ENCODE measurements at regions not wholly inside any gene's neighbourhood (a gene's known extent, or its start where the extent isn't known, plus 50 kb on each side); places are given as distances from the start of the nearest gene placed in this dataset.

DNA sequence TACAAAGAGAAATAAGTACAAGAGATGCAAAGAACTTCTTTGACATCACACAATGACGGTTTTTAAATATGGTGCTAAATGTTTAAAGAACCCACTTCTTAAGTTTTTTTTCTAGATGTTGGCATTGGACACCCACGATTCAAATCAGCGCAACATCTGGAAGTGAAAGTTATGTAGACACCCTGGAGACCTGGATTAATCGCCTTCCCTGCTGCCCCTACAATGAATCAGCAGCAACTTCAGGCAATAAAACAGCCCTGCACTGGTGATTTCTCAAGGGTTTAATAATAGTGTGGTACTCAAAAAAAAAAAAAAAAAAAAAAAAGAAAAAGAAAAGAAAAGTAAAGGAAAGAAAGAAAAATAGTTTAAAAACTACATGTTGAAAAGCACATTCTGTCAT is 248.3 kb downstream of the NUF2 start:
- intact Hi-C loops (cut with DNase I; ENCODE audit: low total_unique reads) = no loop called here
- Histone ChIP-seq H3K27me3 (no peaks in the 10 kb centered on the region), H3K9me3 (no peaks in the 10 kb centered on the region), H3K27ac (no peak overlapping the region), H3K4me3 (no peak overlapping the region), H3K4me1 (no peaks in the 10 kb centered on the region), H3K36me3 (no peaks in the 10 kb centered on the region)
- no peak for DNase-seq
- ATAC-seq = no peak
- no peak for TF ChIP-seq POLR2A (IDR thresholded peaks at IDR 0.05)
- TF ChIP-seq, protein P1, sequence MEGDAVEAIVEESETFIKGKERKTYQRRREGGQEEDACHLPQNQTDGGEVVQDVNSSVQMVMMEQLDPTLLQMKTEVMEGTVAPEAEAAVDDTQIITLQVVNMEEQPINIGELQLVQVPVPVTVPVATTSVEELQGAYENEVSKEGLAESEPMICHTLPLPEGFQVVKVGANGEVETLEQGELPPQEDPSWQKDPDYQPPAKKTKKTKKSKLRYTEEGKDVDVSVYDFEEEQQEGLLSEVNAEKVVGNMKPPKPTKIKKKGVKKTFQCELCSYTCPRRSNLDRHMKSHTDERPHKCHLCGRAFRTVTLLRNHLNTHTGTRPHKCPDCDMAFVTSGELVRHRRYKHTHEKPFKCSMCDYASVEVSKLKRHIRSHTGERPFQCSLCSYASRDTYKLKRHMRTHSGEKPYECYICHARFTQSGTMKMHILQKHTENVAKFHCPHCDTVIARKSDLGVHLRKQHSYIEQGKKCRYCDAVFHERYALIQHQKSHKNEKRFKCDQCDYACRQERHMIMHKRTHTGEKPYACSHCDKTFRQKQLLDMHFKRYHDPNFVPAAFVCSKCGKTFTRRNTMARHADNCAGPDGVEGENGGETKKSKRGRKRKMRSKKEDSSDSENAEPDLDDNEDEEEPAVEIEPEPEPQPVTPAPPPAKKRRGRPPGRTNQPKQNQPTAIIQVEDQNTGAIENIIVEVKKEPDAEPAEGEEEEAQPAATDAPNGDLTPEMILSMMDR (IDR thresholded peaks at IDR 0.05 in 4 of 5, conservative IDR thresholded peaks at IDR 0.05 in 1 of 5) = no peak
- in situ Hi-C loops (cut with MboI; ENCODE audit: low sequenced_read_pairs in 4 of 4) = no loop called here

DNA sequence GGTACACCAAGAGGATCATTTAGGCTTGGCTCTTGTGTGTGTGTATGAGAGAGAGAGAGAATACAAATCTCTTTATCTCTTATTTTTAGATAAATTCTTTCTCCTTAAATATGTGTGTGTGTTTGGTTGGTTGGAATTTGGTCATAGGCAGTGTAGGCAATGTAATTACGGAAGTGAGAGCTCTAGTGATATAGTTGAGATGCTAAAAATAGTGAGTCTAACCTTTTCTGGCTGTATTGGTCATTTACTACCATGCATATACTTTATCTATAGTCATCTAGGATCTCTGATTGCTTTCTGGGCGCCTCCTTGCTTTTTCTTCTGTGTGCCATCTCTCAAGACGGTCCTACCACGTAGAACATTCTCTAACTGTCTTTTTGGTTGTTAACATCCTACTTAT is 250.2 kb downstream of the NUF2 start:
- Histone ChIP-seq H3K9me3 (no peaks in the 10 kb centered on the region), H3K4me3 (no peak overlapping the region), H3K4me1 (no peaks in the 10 kb centered on the region), H3K27me3 (no peaks in the 10 kb centered on the region), H3K27ac (no peak overlapping the region), H3K36me3 (no peaks in the 10 kb centered on the region)
- TF ChIP-seq POLR2A (IDR thresholded peaks at IDR 0.05) = no peak
- TF ChIP-seq, protein P1 (IDR thresholded peaks at IDR 0.05 in 4 of 5, conservative IDR thresholded peaks at IDR 0.05 in 1 of 5) = no peak
- DNase-seq (no peak), ATAC-seq (no peak)
- in situ Hi-C loops (cut with MboI; ENCODE audit: low sequenced_read_pairs in 4 of 4) = no loop called here
- intact Hi-C loops (cut with DNase I; ENCODE audit: low total_unique reads) = no loop called here

DNA sequence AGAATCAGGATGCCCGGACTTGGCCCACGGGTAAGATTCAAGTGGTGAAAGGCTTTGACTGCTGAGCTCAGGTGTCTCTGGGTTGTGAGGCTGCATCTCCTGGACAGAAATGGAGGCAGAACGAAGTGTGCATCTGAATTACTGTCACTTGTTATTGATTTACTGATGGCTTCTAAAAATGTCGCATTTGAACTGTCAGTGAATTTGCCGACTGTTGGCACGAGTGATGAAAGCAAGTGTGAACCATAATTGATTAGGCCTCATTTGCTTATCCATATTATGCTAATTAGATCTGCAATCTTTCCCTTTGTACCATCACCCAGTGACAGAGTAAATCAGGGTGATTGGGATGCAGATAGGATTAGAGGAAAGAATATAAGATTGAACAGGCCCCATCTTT is 252.4 kb downstream of the NUF2 start:
- in situ Hi-C loops (cut with MboI; ENCODE audit: low sequenced_read_pairs in 4 of 4) (no loop called here), intact Hi-C loops (cut with DNase I; ENCODE audit: low total_unique reads) (no loop called here)
- H3K36me3 ChIP-seq = no peaks in the 10 kb centered on the region
- no peak for TF ChIP-seq POLR2A (IDR thresholded peaks at IDR 0.05)
- TF ChIP-seq, protein P1 (IDR thresholded peaks at IDR 0.05 in 4 of 5, conservative IDR thresholded peaks at IDR 0.05 in 1 of 5) = no peak
- no peak for ATAC-seq
- no peaks in the 10 kb centered on the region for H3K9me3 ChIP-seq
- H3K4me3 ChIP-seq = no peak overlapping the region
- no peaks in the 10 kb centered on the region for H3K27me3 ChIP-seq
- no peaks in the 10 kb centered on the region for H3K4me1 ChIP-seq
- no peak overlapping the region for H3K27ac ChIP-seq
- DNase-seq = no peak

DNA sequence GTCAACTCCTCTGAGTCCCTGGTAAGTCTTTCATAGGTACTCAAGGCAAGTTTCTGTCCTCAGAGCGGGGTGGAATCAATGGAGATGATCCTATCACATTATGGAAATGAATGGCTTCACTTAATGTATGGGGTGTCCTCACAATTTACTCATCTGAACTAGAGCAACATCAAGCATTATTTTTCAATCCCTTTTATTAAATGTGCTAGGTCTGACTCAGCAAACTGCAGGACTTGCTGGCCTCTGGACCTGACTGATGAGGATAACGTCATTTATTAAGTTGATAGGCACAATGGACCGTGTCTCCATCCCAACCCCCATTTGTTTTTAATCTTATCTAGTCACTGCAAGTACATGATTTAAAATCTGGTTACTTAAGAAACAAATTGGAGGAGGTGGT is 259.2 kb downstream of the NUF2 start:
- Histone ChIP-seq H3K4me1 (no peaks in the 10 kb centered on the region), H3K4me3 (no peak overlapping the region), H3K9me3 (no peaks in the 10 kb centered on the region), H3K36me3 (no peaks in the 10 kb centered on the region), H3K27ac (no peak overlapping the region), H3K27me3 (no peaks in the 10 kb centered on the region)
- TF ChIP-seq, protein P1 (IDR thresholded peaks at IDR 0.05 in 4 of 5, conservative IDR thresholded peaks at IDR 0.05 in 1 of 5) = no peak
- no peak for TF ChIP-seq POLR2A (IDR thresholded peaks at IDR 0.05)
- intact Hi-C loops (cut with DNase I; ENCODE audit: low total_unique reads) (no loop called here), in situ Hi-C loops (cut with MboI; ENCODE audit: low sequenced_read_pairs in 4 of 4) (no loop called here)
- DNase-seq (no peak), ATAC-seq (no peak)

DNA sequence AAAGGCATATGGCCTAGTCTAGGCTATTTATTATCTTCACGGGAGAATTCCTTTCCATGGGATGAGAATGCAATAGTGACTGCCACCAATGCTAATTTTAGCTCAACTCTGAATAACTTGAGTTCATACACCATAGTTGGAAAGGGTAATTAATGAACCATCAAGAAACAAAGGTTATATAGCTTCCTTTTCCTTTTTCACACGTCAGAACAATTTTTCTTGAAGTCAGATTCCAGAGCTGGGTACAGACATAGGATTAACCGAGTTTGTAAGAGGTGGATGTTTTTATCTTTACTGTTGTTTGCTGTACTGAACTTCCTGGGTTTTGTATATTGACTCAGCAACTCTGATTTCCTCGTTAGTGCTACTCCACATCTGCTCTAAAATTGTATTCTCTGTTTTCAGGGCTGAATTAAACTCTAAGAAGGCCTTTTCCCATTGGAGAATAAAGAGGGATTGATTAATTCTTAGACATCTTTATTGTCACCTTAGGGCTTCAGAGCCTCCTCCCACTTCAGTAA is 262.0 kb downstream of the NUF2 start:
- DNase-seq = no peak
- TF ChIP-seq, protein P1 (IDR thresholded peaks at IDR 0.05 in 4 of 5, conservative IDR thresholded peaks at IDR 0.05 in 1 of 5) = no peak
- TF ChIP-seq POLR2A (IDR thresholded peaks at IDR 0.05) = no peak
- H3K4me3 ChIP-seq = no peak overlapping the region
- no peaks in the 10 kb centered on the region for H3K27me3 ChIP-seq
- no peaks in the 10 kb centered on the region for H3K4me1 ChIP-seq
- no peaks in the 10 kb centered on the region for H3K36me3 ChIP-seq
- H3K27ac ChIP-seq = no peak overlapping the region
- intact Hi-C loops (cut with DNase I; ENCODE audit: low total_unique reads) = no loop called here
- H3K9me3 ChIP-seq = no peaks in the 10 kb centered on the region
- no peak for ATAC-seq
- in situ Hi-C loops (cut with MboI; ENCODE audit: low sequenced_read_pairs in 4 of 4) = no loop called here

Data from gastrocnemius medialis (tissue), 4 donors.